Mesendoderm (in vitro differentiated cells): ENCODE measurements at regions not wholly inside any gene's neighbourhood (a gene's known extent, or its start where the extent isn't known, plus 50 kb on each side); places are given as distances from the start of the nearest gene placed in this dataset.
A peak's percentile ranks its signal among the peaks of the same experiment; 100 is the strongest.

Experiments
- DNase-seq: peaks from one replicate; pipeline ENCODE4 v3.0.0; 2013
- H2AK5ac ChIP-seq: 2 replicates; pipeline ENCODE4 v1.6.1; 2013; ENCODE audit warnings: low read length, inconsistent platforms
- H2BK120ac ChIP-seq: 2 replicates; pipeline ENCODE4 v1.6.1; 2013; ENCODE audit warnings: low read depth, mild to moderate bottlenecking, low read length, moderate library complexity, mixed read lengths
- H2BK15ac ChIP-seq: replicated peaks from 2 replicates; pipeline ENCODE4 v1.6.1; 2013; ENCODE audit warnings: low read depth, mild to moderate bottlenecking, moderate library complexity
- H2BK5ac ChIP-seq: 2 replicates; pipeline ENCODE4 v1.6.1; 2013; ENCODE audit warnings: low read length, inconsistent platforms
- H3K18ac ChIP-seq: 2 replicates; pipeline ENCODE4 v1.6.1; 2013; ENCODE audit warnings: mild to moderate bottlenecking, low read length, mixed read lengths
- H3K23ac ChIP-seq: one replicate; pipeline ENCODE4 v1.6.1; 2013; ENCODE audit warnings: low read length
- H3K27ac ChIP-seq: 2 replicates; pipeline ENCODE4 v1.5.1; 2013; ENCODE audit warnings: low read depth, mild to moderate bottlenecking, inconsistent platforms, low read length, moderate library complexity
- H3K27me3 ChIP-seq: 2 replicates; pipeline ENCODE4 v1.6.1; 2013; ENCODE audit warnings: low read length, control low read depth, mild to moderate bottlenecking, inconsistent platforms; ENCODE audit not compliant: insufficient read depth, poor library complexity
- H3K36me3 ChIP-seq: 2 replicates; pipeline ENCODE4 v1.6.1; 2013; ENCODE audit warnings: low read length, inconsistent platforms; ENCODE audit not compliant: control insufficient read depth, insufficient read depth
- H3K4ac ChIP-seq: one replicate; pipeline ENCODE4 v1.6.1; 2013; ENCODE audit warnings: low read depth, mild to moderate bottlenecking, low read length, moderate library complexity
- H3K4me1 ChIP-seq: 2 replicates; pipeline ENCODE4 v1.6.1; 2013; ENCODE audit warnings: low read depth, low read length, inconsistent platforms; ENCODE audit not compliant: control insufficient read depth
- H3K4me2 ChIP-seq: 2 replicates; pipeline ENCODE4 v1.6.1; 2013; ENCODE audit warnings: low read length
- H3K4me3 ChIP-seq: 2 replicates; pipeline ENCODE4 v1.5.1; 2013; ENCODE audit warnings: mild to moderate bottlenecking, low read length
- H3K56ac ChIP-seq: one replicate; pipeline ENCODE4 v1.6.1; 2013; ENCODE audit warnings: low read length
- H3K79me1 ChIP-seq: 2 replicates; pipeline ENCODE4 v1.6.1; 2013; ENCODE audit warnings: low read length, inconsistent platforms
- H3K79me2 ChIP-seq: 2 replicates; pipeline ENCODE4 v1.6.1; 2013; ENCODE audit warnings: mild to moderate bottlenecking, low read length; ENCODE audit not compliant: control insufficient read depth, insufficient read depth
- H3K9ac ChIP-seq: 2 replicates; pipeline ENCODE4 v1.6.1; 2013; ENCODE audit warnings: low read length, inconsistent platforms
- H4K5ac ChIP-seq: one replicate; pipeline ENCODE4 v1.6.1; 2013; ENCODE audit warnings: low read length
- H4K8ac ChIP-seq: one replicate; pipeline ENCODE4 v1.6.1; 2013; ENCODE audit warnings: low read depth, mild to moderate bottlenecking, control low read depth, low read length, moderate library complexity
- WGBS: extraction: QIAGEN DNeasy Blood & Tissue Kit; methylation state at CpG from one replicate; pipeline ENCODE4 v1.1.7; 2013; ENCODE audit warnings: low lambda C conversion rate, missing lambda C conversion rate; ENCODE audit not compliant: insufficient coverage; ENCODE audit errors: extremely low coverage; 5-methylcytosine and 5-hydroxymethylcytosine counted together

- Histone ChIP-seq H3K23ac (no peak overlapping the region), H4K5ac (no peak overlapping the region), H3K18ac (no peak overlapping the region), H3K56ac (no peak overlapping the region), H2BK15ac (no peak overlapping the region), H3K4ac (no peak overlapping the region), H3K4me2 (no peak overlapping the region), H2BK120ac (no peak overlapping the region), H4K8ac (no peak overlapping the region), H3K4me3 (no peak overlapping the region), H3K9ac (no peak overlapping the region), H3K27ac (no peak overlapping the region), H3K79me2 (no peaks in the 10 kb centered on the region), H2AK5ac (no peak overlapping the region), H3K79me1 (no peaks in the 10 kb centered on the region), H2BK5ac (no peak overlapping the region), H3K27me3 (no peaks in the 10 kb centered on the region), H3K36me3 (no peaks in the 10 kb centered on the region), H3K4me1 (no peaks in the 10 kb centered on the region)
- DNase-seq: peak; percentile 11
These were observed 1946.7 kb upstream of the FLRT2 start for GRCh38 chr14:83583201-83583600.

GRCh38 chr14:83594874-83595273 lies 1935.1 kb upstream of the FLRT2 start:
- H3K79me1 ChIP-seq: no peaks in the 10 kb centered on the region
- H3K18ac ChIP-seq: no peak overlapping the region
- no peaks in the 10 kb centered on the region for H3K36me3 ChIP-seq
- H3K56ac ChIP-seq: no peak overlapping the region
- no peak overlapping the region for H3K23ac ChIP-seq
- H2AK5ac ChIP-seq: no peak overlapping the region
- DNase-seq: no peak
- H3K4me2 ChIP-seq: no peak overlapping the region
- no peak overlapping the region for H3K4me3 ChIP-seq
- WGBS: no CpG with 5 or more reads among the region's 13 CpGs
- H3K79me2 ChIP-seq: no peaks in the 10 kb centered on the region
- no peak overlapping the region for H4K5ac ChIP-seq
- no peak overlapping the region for H3K4ac ChIP-seq
- H3K9ac ChIP-seq: no peak overlapping the region
- no peak overlapping the region for H3K27ac ChIP-seq
- no peaks in the 10 kb centered on the region for H3K27me3 ChIP-seq
- H2BK120ac ChIP-seq: no peak overlapping the region
- no peak overlapping the region for H4K8ac ChIP-seq
- H2BK5ac ChIP-seq: no peak overlapping the region
- H3K4me1 ChIP-seq: no peaks in the 10 kb centered on the region
- H2BK15ac ChIP-seq: no peak overlapping the region

DNA sequence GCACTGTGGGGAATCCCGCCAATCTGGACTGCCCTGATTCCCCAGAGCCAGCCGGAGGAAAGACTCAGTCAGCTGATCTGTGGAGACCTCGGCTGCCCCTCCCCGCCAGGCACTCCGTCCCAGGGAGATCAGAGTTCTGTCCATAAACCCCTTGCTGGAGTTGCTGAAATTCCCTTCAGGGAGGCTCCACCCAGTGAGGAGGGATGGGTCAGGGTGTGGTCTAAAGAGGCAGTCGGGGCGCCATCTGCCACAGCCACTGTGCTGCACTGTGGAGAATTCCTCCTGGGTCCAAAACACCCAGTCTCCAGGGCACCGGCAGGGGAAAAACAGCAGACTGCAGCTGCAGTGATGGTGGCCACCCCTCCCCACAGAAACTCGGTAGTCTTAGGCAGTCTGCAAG lies 1922.3 kb upstream of the FLRT2 start:
- no peak overlapping the region for H2AK5ac ChIP-seq
- WGBS: no CpG with 5 or more reads among the region's 9 CpGs
- no peak overlapping the region for H4K8ac ChIP-seq
- no peaks in the 10 kb centered on the region for H3K79me1 ChIP-seq
- no peak overlapping the region for H2BK5ac ChIP-seq
- H2BK120ac ChIP-seq: no peak overlapping the region
- no peak overlapping the region for H3K23ac ChIP-seq
- no peak overlapping the region for H3K18ac ChIP-seq
- no peak overlapping the region for H3K56ac ChIP-seq
- no peaks in the 10 kb centered on the region for H3K79me2 ChIP-seq
- no peak overlapping the region for H3K9ac ChIP-seq
- no peak for DNase-seq
- no peak overlapping the region for H3K27ac ChIP-seq
- H3K27me3 ChIP-seq: no peaks in the 10 kb centered on the region
- H2BK15ac ChIP-seq: no peak overlapping the region
- no peaks in the 10 kb centered on the region for H3K36me3 ChIP-seq
- H4K5ac ChIP-seq: no peak overlapping the region
- H3K4me3 ChIP-seq: no peak overlapping the region
- H3K4ac ChIP-seq: no peak overlapping the region
- H3K4me1 ChIP-seq: no peaks in the 10 kb centered on the region
- no peak overlapping the region for H3K4me2 ChIP-seq

GRCh38 chr14:83611491-83611890 lies 1918.5 kb upstream of the FLRT2 start:
- Histone ChIP-seq H4K8ac (no peak overlapping the region), H2BK120ac (no peak overlapping the region)
- WGBS: no CpG with 5 or more reads among the region's 4 CpGs

GRCh38 chr14:83611906-83612390 lies 1918.0 kb upstream of the FLRT2 start:
- no peak overlapping the region for H2BK120ac ChIP-seq
- no peaks in the 10 kb centered on the region for H3K27me3 ChIP-seq
- H2BK5ac ChIP-seq: no peak overlapping the region
- H3K9ac ChIP-seq: no peak overlapping the region
- no peak overlapping the region for H4K5ac ChIP-seq
- H3K4me1 ChIP-seq: no peaks in the 10 kb centered on the region
- no peak overlapping the region for H3K4me2 ChIP-seq
- no peak overlapping the region for H2BK15ac ChIP-seq
- no peak overlapping the region for H2AK5ac ChIP-seq
- H3K18ac ChIP-seq: no peak overlapping the region
- H3K23ac ChIP-seq: no peak overlapping the region
- H3K56ac ChIP-seq: no peak overlapping the region
- no peaks in the 10 kb centered on the region for H3K79me1 ChIP-seq
- H3K4ac ChIP-seq: no peak overlapping the region
- H3K4me3 ChIP-seq: no peak overlapping the region
- no peaks in the 10 kb centered on the region for H3K79me2 ChIP-seq
- DNase-seq: no peak
- H3K27ac ChIP-seq: no peak overlapping the region
- H3K36me3 ChIP-seq: no peaks in the 10 kb centered on the region
- H4K8ac ChIP-seq: no peak overlapping the region

More at GRCh38 chr14:83611491-83611890, 1918.5 kb upstream of the FLRT2 start:
- Histone ChIP-seq H3K4me3 (no peak overlapping the region), H2BK15ac (no peak overlapping the region), H4K5ac (no peak overlapping the region), H3K23ac (no peak overlapping the region), H3K79me2 (no peaks in the 10 kb centered on the region), H3K79me1 (no peaks in the 10 kb centered on the region), H3K27ac (no peak overlapping the region), H3K4me2 (no peak overlapping the region), H3K18ac (no peak overlapping the region), H3K4ac (no peak overlapping the region), H3K4me1 (no peaks in the 10 kb centered on the region), H3K27me3 (no peaks in the 10 kb centered on the region), H2AK5ac (no peak overlapping the region), H3K56ac (no peak overlapping the region), H3K9ac (no peak overlapping the region), H3K36me3 (no peaks in the 10 kb centered on the region), H2BK5ac (no peak overlapping the region)
- no peak for DNase-seq

DNA sequence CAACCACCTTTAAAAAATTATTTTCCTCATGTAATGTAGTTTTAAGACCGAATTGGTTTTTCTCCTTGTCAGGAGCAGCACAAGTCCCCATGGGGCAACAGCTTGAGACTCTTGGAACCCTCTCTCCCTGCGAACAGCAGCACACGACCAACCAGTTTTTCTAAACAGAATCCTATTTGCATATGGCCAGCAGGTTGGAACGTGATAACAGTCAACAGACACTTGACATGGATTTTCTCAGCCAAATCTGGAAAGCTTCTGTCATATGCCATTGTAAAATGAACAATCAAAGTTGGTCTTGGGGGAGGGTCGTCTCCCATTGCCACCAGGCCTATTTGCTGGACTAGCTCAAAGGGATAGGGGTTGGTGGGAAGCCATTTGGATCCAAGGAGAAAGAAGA lies 1915.0 kb upstream of the FLRT2 start:
- H3K23ac ChIP-seq: no peak overlapping the region
- no peak overlapping the region for H3K27ac ChIP-seq
- H2AK5ac ChIP-seq: no peak overlapping the region
- H3K36me3 ChIP-seq: no peaks in the 10 kb centered on the region
- H3K79me1 ChIP-seq: no peaks in the 10 kb centered on the region
- WGBS: 100% methylated on average over 1 of the region's 5 CpGs
- no peak overlapping the region for H3K56ac ChIP-seq
- H3K4me3 ChIP-seq: no peak overlapping the region
- no peak for DNase-seq
- H4K5ac ChIP-seq: no peak overlapping the region
- no peak overlapping the region for H2BK120ac ChIP-seq
- H3K9ac ChIP-seq: no peak overlapping the region
- H3K27me3 ChIP-seq: no peaks in the 10 kb centered on the region
- no peak overlapping the region for H2BK15ac ChIP-seq
- H3K4me1 ChIP-seq: no peaks in the 10 kb centered on the region
- H3K4me2 ChIP-seq: no peak overlapping the region
- no peak overlapping the region for H2BK5ac ChIP-seq
- no peak overlapping the region for H3K4ac ChIP-seq
- no peaks in the 10 kb centered on the region for H3K79me2 ChIP-seq
- no peak overlapping the region for H3K18ac ChIP-seq
- no peak overlapping the region for H4K8ac ChIP-seq
